ENCODE measurements at regions not wholly inside any gene's neighbourhood (a gene's known extent, or its start where the extent isn't known, plus 50 kb on each side); places are given as distances from the start of the nearest gene placed in this dataset.

DNA sequence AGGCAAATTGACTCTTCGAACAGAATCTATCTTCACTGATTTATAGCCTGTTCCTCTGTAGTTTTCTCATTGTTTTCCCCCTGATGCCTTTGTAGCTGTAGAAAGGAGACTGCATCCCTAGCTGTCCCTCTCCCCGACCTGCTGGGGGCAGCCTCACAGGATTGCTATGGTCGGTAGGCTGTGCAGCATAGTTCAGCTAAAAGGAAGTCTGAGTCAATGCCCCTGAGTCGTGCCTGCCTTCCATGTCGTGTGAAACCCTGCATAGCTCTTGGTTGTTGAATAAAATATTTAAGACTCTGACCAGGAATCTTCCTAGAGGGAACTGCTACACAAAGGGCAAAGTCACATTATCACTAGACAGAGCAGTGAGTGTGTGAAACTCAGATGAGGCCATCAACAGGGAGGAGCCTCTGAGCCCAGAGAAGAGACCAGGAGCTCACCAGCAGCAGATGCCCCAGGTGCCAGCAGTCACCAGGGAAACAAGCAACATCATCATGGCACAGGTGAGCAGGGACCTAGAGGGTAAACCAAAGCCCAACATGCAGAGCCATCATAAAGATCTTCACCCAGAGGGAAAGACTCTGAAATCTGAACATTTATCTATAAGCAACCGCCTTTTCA, 108.4 kb upstream of the NBEA start:
- no peak overlapping the region for H3K4me3 Mint-ChIP-seq
- H3K4me1 Mint-ChIP-seq: no peaks in the 10 kb centered on the region
- no peaks in the 10 kb centered on the region for H3K9me3 Mint-ChIP-seq
- CTCF ChIA-PET: no interaction called here
- H3K36me3 Mint-ChIP-seq: no peaks in the 10 kb centered on the region
- no peak for DNase-seq
- no peak overlapping the region for H3K27ac Mint-ChIP-seq
- no peaks in the 10 kb centered on the region for H3K27me3 Mint-ChIP-seq

DNA sequence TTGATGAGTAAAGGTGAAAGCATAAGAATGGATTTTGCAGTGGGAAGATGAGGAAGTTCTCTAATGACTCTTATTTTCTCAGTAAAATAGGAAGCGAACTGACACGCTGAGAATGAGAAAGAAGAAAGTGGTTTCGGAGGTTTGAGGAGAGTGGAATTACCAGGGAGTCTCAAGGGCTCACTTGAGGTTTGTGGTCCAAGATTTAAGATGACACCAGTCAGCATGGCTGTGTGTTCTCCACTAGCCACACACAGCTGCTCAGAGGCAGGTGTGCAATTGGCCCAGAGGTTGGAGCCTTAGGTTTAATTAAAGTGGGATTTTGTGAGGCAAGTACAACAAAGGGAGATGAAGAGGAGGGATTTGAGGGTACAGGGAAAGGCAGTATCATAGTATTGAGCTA, 99.6 kb upstream of the NBEA start:
- CTCF ChIA-PET: no interaction called here

GRCh38 chr13:34847766-34848165, 94.3 kb upstream of the NBEA start:
- Mint-ChIP-seq H3K27ac (no peak overlapping the region), H3K9me3 (no peaks in the 10 kb centered on the region), H3K4me3 (no peak overlapping the region), H3K4me1 (no peaks in the 10 kb centered on the region), H3K27me3 (no peaks in the 10 kb centered on the region), H3K36me3 (no peaks in the 10 kb centered on the region)
- no peak for DNase-seq
- CTCF ChIA-PET: no interaction called here

More for the DNA sequence above, 99.6 kb upstream of the NBEA start:
- Mint-ChIP-seq H3K4me1 (no peaks in the 10 kb centered on the region), H3K27ac (no peak overlapping the region), H3K4me3 (no peak overlapping the region), H3K9me3 (no peaks in the 10 kb centered on the region), H3K27me3 (peaks cover 4% of the 10 kb centered on the region), H3K36me3 (no peaks in the 10 kb centered on the region)
- DNase-seq: no peak

GRCh38 chr13:34849406-34849805, 92.7 kb upstream of the NBEA start:
- no peaks in the 10 kb centered on the region for H3K9me3 Mint-ChIP-seq
- no peak overlapping the region for H3K4me3 Mint-ChIP-seq
- no peaks in the 10 kb centered on the region for H3K4me1 Mint-ChIP-seq
- CTCF ChIA-PET: no interaction called here
- no peaks in the 10 kb centered on the region for H3K27me3 Mint-ChIP-seq
- H3K27ac Mint-ChIP-seq: no peak overlapping the region
- DNase-seq: no peak
- no peaks in the 10 kb centered on the region for H3K36me3 Mint-ChIP-seq

GRCh38 chr13:34853161-34853560, 88.9 kb upstream of the NBEA start:
- Mint-ChIP-seq H3K27me3 (no peaks in the 10 kb centered on the region), H3K4me1 (no peaks in the 10 kb centered on the region), H3K36me3 (no peaks in the 10 kb centered on the region), H3K27ac (no peak overlapping the region), H3K9me3 (no peaks in the 10 kb centered on the region), H3K4me3 (no peak overlapping the region)
- DNase-seq: no peak
- CTCF ChIA-PET: no interaction called here

DNA sequence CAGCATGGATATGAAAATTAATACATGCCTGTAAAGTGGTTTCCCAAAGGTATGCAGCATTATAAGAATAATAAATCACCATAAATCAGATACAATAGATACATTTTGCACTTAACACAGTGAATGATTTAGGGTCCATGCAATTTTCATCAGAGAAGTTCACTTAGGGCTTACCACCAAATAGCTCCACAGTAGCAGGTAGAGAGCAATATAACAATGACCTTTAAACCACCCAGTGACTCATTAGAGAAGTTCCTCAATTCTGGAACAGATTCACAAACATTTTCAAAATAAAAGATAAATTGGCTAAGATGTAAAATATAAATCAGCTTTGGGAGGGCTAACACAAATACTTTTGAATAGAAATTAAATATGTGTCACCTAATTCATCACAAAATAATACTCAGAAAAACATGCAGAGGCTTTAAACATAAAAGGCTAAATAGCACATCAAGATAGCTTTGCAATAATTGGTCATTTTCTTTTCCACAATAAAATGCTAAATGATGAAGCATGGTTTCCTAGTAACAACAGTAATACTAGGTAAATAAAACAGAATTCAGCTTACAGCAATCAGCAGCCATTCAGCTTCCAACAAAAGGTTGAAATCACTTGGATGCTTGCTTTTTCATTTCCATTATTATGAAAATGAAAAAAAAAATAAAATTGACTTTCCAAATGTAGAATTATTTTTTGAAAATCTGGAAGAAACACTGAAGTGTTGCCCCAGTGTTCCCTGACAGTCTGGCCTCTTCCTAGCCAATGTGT, 84.3 kb upstream of the NBEA start:
- H3K27me3 Mint-ChIP-seq: no peaks in the 10 kb centered on the region
- no peak overlapping the region for H3K4me3 Mint-ChIP-seq
- no peaks in the 10 kb centered on the region for H3K36me3 Mint-ChIP-seq
- no peaks in the 10 kb centered on the region for H3K9me3 Mint-ChIP-seq
- CTCF ChIA-PET: no interaction called here
- no peaks in the 10 kb centered on the region for H3K4me1 Mint-ChIP-seq
- H3K27ac Mint-ChIP-seq: no peak overlapping the region
- DNase-seq: no peak

DNA sequence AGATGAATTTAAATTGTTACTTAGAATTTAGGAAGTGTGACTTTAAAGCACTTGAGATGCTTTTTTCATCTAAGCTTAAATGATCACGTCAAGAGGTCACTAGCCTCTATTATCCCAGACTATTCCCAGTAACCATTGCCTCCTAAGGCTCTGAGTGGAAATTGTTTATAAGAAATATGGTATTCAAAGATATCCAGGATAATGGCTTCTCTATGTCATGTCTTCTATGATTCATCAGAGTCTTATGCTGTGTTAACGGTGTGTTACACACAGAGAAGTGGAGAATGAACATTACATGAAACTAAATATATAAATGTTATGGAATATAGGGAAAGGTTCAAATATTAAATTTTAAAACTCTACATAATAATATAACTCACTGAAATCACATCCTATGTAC, 79.8 kb upstream of the NBEA start:
- Mint-ChIP-seq H3K4me3 (no peak overlapping the region), H3K27me3 (no peaks in the 10 kb centered on the region), H3K9me3 (no peaks in the 10 kb centered on the region), H3K36me3 (no peaks in the 10 kb centered on the region), H3K27ac (no peak overlapping the region), H3K4me1 (no peaks in the 10 kb centered on the region)
- CTCF ChIA-PET: no interaction called here
- no peak for DNase-seq

GRCh38 chr13:34862716-34863115, 79.4 kb upstream of the NBEA start:
- Mint-ChIP-seq H3K4me1 (no peaks in the 10 kb centered on the region), H3K4me3 (no peak overlapping the region), H3K27me3 (no peaks in the 10 kb centered on the region), H3K9me3 (no peaks in the 10 kb centered on the region), H3K36me3 (no peaks in the 10 kb centered on the region), H3K27ac (no peak overlapping the region)
- no peak for DNase-seq
- CTCF ChIA-PET: no interaction called here

DNA sequence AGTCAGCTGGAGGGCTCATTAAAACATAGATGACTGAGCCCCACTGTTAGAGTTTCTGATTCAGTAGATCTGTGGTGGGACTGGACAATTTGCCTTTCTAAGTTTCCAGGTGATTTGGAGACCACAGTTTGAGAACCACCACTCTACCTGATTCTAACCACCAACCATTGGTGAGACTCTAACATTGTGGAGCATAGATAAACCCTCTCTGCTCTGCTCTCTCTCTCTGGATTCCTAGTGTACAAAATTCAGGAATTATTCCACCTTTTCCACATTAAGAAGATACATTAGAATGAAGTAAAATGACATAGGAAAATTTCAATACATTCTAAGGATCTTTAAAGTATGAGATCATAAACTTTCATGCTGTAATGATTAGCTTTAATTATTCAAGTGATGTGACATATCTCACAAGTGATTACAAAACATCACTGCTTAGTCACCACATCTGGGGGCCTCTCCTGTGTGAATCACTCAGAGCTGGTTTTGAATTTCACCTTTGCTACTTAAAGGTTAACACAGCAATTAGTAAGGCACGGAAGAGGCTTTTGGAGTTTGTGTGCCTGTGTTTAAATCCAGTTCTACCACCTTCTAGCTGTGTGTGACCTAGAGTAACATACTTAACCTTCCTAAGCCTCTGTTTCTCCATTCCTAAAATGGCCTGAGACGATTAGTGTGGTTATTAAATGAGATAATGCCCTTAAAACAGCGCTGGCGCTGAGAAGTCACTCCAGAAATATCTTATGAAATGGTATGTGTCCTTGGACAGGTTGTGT, 78.5 kb upstream of the NBEA start:
- no peaks in the 10 kb centered on the region for H3K36me3 Mint-ChIP-seq
- H3K27ac Mint-ChIP-seq: no peak overlapping the region
- H3K27me3 Mint-ChIP-seq: no peaks in the 10 kb centered on the region
- CTCF ChIA-PET: no interaction called here
- no peak overlapping the region for H3K4me3 Mint-ChIP-seq
- no peaks in the 10 kb centered on the region for H3K4me1 Mint-ChIP-seq
- H3K9me3 Mint-ChIP-seq: no peaks in the 10 kb centered on the region
- DNase-seq: no peak

- no peak for DNase-seq
- no peaks in the 10 kb centered on the region for H3K36me3 Mint-ChIP-seq
- no peaks in the 10 kb centered on the region for H3K9me3 Mint-ChIP-seq
- no peaks in the 10 kb centered on the region for H3K27me3 Mint-ChIP-seq
- no peak overlapping the region for H3K4me3 Mint-ChIP-seq
- no peaks in the 10 kb centered on the region for H3K4me1 Mint-ChIP-seq
- no peak overlapping the region for H3K27ac Mint-ChIP-seq
- CTCF ChIA-PET: no interaction called here
Observed at GRCh38 chr13:34864671-34865070, 77.4 kb upstream of the NBEA start.

DNA sequence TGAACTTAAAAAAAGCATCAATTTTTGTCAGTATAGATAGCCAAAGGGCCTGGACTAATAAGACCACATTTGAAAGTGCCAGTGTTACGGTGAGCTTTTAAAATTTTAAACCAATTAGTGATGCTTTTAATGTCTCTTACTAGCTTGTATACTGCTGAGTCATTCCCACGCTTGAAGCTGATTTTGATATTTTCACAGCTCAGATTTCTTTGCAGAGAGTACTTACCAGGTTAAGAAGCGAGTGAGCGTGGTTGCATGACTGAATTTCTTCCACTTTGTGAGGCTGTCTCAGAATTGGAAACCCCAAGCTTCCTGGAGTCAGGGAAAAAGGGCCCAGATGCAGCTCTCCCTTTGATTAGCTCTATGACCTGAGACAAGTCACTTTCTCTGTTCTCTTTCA, 74.5 kb upstream of the NBEA start:
- Mint-ChIP-seq H3K36me3 (no peaks in the 10 kb centered on the region), H3K27ac (no peak overlapping the region), H3K4me3 (no peak overlapping the region), H3K9me3 (no peaks in the 10 kb centered on the region), H3K4me1 (no peaks in the 10 kb centered on the region), H3K27me3 (no peaks in the 10 kb centered on the region)
- CTCF ChIA-PET: no interaction called here
- DNase-seq: no peak

DNA sequence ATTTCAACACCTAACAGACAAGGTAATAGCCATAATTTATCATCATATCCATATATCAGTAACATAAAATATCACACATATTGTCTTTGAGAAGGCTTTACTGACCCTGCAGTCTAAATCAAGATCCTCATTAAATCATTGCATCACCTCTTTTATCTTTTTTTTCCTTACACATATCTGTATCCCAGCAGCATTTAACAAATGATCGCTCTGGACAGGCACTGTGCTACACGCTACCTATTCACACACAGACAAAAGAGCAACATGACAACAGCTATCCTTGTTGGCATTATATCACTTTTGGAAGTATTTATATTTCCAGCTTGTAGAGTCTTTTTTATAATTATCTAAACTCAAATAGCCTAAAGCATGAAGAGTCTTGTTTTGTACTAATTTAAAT, 73.3 kb upstream of the NBEA start:
- no peaks in the 10 kb centered on the region for H3K4me1 Mint-ChIP-seq
- H3K36me3 Mint-ChIP-seq: no peaks in the 10 kb centered on the region
- H3K27ac Mint-ChIP-seq: no peak overlapping the region
- no peaks in the 10 kb centered on the region for H3K27me3 Mint-ChIP-seq
- H3K9me3 Mint-ChIP-seq: no peaks in the 10 kb centered on the region
- DNase-seq: no peak
- H3K4me3 Mint-ChIP-seq: no peak overlapping the region
- CTCF ChIA-PET: no interaction called here

- H3K27ac Mint-ChIP-seq: no peak overlapping the region
- H3K4me1 Mint-ChIP-seq: no peaks in the 10 kb centered on the region
- DNase-seq: no peak
- no peaks in the 10 kb centered on the region for H3K36me3 Mint-ChIP-seq
- no peak overlapping the region for H3K4me3 Mint-ChIP-seq
- CTCF ChIA-PET: no interaction called here
- no peaks in the 10 kb centered on the region for H3K9me3 Mint-ChIP-seq
- H3K27me3 Mint-ChIP-seq: no peaks in the 10 kb centered on the region
Observed at GRCh38 chr13:34869696-34870095, 72.4 kb upstream of the NBEA start.

DNA sequence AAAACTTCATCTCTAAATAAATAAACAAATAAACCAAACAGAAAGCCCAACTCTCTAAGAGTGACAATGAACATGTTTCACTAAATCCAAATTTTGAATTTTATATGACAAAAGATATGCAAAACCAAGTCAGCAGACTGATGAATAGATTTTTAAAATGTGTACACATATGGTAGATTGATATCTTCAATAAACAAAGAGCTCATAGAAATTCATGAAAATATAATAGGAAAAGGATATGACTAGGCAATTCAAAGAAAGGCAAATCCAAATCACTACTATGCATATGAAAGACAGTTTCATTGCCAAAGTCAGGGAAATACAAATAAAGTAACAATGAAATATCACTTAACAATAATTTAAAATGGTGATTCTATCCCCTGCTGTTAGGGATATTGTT, 63.7 kb upstream of the NBEA start:
- no peak for DNase-seq
- no peaks in the 10 kb centered on the region for H3K36me3 Mint-ChIP-seq
- no peaks in the 10 kb centered on the region for H3K27me3 Mint-ChIP-seq
- H3K27ac Mint-ChIP-seq: no peak overlapping the region
- H3K9me3 Mint-ChIP-seq: no peaks in the 10 kb centered on the region
- H3K4me3 Mint-ChIP-seq: no peak overlapping the region
- H3K4me1 Mint-ChIP-seq: no peaks in the 10 kb centered on the region
- CTCF ChIA-PET: no interaction called here

DNA sequence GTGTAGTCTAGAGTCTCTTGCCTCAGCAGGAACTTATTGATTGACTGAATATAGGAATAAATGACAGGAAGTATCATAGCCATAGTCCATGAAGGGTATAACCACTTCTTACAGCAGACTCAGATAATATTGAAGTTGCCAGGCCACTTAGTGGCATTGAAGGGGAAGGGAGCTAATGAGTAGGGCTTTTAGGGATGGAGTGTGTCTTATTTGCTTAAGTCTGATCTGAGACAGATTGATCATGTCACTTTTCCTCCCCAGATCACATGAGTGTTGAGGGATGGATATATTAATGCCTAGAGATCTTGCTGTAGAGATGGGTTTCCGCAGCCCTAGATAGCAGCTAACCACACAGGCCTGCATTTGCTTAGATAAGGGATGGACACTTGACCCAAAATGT, 62.2 kb upstream of the NBEA start:
- H3K36me3 Mint-ChIP-seq: no peaks in the 10 kb centered on the region
- CTCF ChIA-PET: no interaction called here
- no peaks in the 10 kb centered on the region for H3K4me1 Mint-ChIP-seq
- DNase-seq: no peak
- no peaks in the 10 kb centered on the region for H3K9me3 Mint-ChIP-seq
- no peak overlapping the region for H3K27ac Mint-ChIP-seq
- H3K27me3 Mint-ChIP-seq: no peaks in the 10 kb centered on the region
- no peak overlapping the region for H3K4me3 Mint-ChIP-seq
